ENCODE measurements at regions not wholly inside any gene's neighbourhood (a gene's known extent, or its start where the extent isn't known, plus 50 kb on each side); places are given as distances from the start of the nearest gene placed in this dataset.

- Histone ChIP-seq H3K27me3 (ENCODE audit: control insufficient read depth in 1 of 2, insufficient read depth in 2 of 2, low read length in 2 of 2) (peaks cover 7 to 14% of the 10 kb centered on the region in 2 experiments), H3K4me1 (ENCODE audit: insufficient read depth, low read length) (no peaks in the 10 kb centered on the region), H3K4me3 (ENCODE audit: low read length) (no peak overlapping the region), H3K9me3 (ENCODE audit: control insufficient read depth in 1 of 2, insufficient read depth in 1 of 2, low read length in 2 of 2) (peaks cover 0 to 2% of the 10 kb centered on the region in 2 experiments), H3K27ac (ENCODE audit: low read depth in 1 of 2, low read length in 2 of 2) (no peak overlapping the region), H3K36me3 (ENCODE audit: insufficient read depth, low read length) (no peaks in the 10 kb centered on the region)
- H3K4me1 Mint-ChIP-seq (ENCODE audit: low read depth), result no peaks in the 10 kb centered on the region
- CTCF ChIA-PET, result no interaction called here
- no peak for DNase-seq
- ATAC-seq (ENCODE audit: poor library complexity), result no peak
- TF ChIP-seq, protein P1, sequence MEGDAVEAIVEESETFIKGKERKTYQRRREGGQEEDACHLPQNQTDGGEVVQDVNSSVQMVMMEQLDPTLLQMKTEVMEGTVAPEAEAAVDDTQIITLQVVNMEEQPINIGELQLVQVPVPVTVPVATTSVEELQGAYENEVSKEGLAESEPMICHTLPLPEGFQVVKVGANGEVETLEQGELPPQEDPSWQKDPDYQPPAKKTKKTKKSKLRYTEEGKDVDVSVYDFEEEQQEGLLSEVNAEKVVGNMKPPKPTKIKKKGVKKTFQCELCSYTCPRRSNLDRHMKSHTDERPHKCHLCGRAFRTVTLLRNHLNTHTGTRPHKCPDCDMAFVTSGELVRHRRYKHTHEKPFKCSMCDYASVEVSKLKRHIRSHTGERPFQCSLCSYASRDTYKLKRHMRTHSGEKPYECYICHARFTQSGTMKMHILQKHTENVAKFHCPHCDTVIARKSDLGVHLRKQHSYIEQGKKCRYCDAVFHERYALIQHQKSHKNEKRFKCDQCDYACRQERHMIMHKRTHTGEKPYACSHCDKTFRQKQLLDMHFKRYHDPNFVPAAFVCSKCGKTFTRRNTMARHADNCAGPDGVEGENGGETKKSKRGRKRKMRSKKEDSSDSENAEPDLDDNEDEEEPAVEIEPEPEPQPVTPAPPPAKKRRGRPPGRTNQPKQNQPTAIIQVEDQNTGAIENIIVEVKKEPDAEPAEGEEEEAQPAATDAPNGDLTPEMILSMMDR (IDR thresholded peaks at IDR 0.05), result no peak
- intact Hi-C loops (cut with DNase I, micrococcal nuclease), result loop anchor here in 1 of 2 experiments (10.0 kb wide), 1 partner anchor 113 kb away; no protein-coding TSS in a partner anchor
- POLR2A ChIA-PET, result no interaction called here
- H3K4me3 Mint-ChIP-seq, result no peak overlapping the region
- no peak overlapping the region for H3K27ac Mint-ChIP-seq
- peaks cover 31% of the 10 kb centered on the region for H3K27me3 Mint-ChIP-seq
- H3K9me3 Mint-ChIP-seq, result no peaks in the 10 kb centered on the region
- no peaks in the 10 kb centered on the region for H3K36me3 Mint-ChIP-seq (ENCODE audit: low read depth)
Observed at GRCh38 chr5:133751846-133752245, 139.5 kb upstream of the FSTL4 start.

DNA sequence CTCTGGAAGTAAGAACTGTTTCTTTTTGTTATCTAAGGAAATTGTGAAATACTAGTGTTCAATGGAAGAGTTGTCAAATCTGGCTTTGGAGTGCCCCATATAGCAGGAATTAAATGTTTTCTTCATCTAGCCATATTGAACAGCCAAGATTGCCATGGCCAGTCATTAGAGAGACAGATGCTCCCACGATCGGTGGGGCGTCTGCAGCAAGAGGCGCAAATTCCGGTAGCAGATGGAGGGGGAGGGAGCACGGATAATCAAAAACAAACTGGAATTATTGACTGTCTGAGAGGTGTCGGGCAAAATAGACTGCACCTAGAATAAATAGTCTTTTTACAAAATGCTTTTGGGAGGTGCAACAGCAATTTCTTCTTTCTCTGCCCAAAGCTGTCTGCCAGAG, 139.1 kb upstream of the FSTL4 start:
- Mint-ChIP-seq H3K27ac (no peak overlapping the region), H3K27me3 (peaks cover 31% of the 10 kb centered on the region), H3K36me3 (ENCODE audit: low read depth) (no peaks in the 10 kb centered on the region), H3K4me1 (ENCODE audit: low read depth) (no peaks in the 10 kb centered on the region), H3K9me3 (no peaks in the 10 kb centered on the region), H3K4me3 (no peak overlapping the region)
- no peaks in the 10 kb centered on the region for H3K36me3 ChIP-seq (ENCODE audit: insufficient read depth, low read length)
- intact Hi-C loops (cut with DNase I, micrococcal nuclease), result loop anchor here in 1 of 2 experiments (10.0 kb wide), 1 partner anchor 113 kb away; no protein-coding TSS in a partner anchor
- POLR2A ChIA-PET, result no interaction called here
- CTCF ChIA-PET, result no interaction called here
- DNase-seq, result no peak
- H3K4me3 ChIP-seq (ENCODE audit: low read length), result no peak overlapping the region
- H3K4me1 ChIP-seq (ENCODE audit: insufficient read depth, low read length), result no peaks in the 10 kb centered on the region
- ATAC-seq (ENCODE audit: poor library complexity), result no peak
- peaks cover 3 to 14% of the 10 kb centered on the region in 2 experiments for H3K27me3 ChIP-seq (ENCODE audit: control insufficient read depth in 1 of 2, insufficient read depth in 2 of 2, low read length in 2 of 2)
- no peak overlapping the region for H3K27ac ChIP-seq (ENCODE audit: low read depth in 1 of 2, low read length in 2 of 2)
- H3K9me3 ChIP-seq (ENCODE audit: control insufficient read depth in 1 of 2, insufficient read depth in 1 of 2, low read length in 2 of 2), result peaks cover 0 to 4% of the 10 kb centered on the region in 2 experiments
- TF ChIP-seq, protein P1 (IDR thresholded peaks at IDR 0.05), result no peak

DNA sequence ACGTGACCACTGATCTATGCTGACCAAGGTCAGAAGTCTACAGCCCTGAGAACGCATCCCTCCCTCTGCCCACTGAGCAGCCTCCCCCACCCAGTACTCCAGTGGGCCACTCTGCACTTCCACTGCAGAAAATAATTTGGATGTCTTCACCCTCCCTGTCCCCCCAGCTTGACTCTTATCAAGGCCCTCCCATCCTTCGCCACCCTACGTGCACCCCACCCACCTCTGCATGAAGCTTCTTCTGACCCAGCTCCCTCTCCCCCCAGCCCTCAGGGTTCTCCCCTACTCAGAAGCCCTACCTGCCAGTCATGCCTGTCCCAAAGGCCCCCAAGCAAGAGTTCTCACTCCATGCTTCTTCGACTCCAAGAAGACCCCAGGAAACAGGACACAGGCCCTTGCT, 138.5 kb upstream of the FSTL4 start:
- intact Hi-C loops (cut with DNase I, micrococcal nuclease), result loop anchor here in 1 of 2 experiments (10.0 kb wide), 1 partner anchor 114 kb away; no protein-coding TSS in a partner anchor
- H3K4me1 Mint-ChIP-seq (ENCODE audit: low read depth), result no peaks in the 10 kb centered on the region
- peaks cover 0 to 4% of the 10 kb centered on the region in 2 experiments for H3K9me3 ChIP-seq (ENCODE audit: control insufficient read depth in 1 of 2, insufficient read depth in 1 of 2, low read length in 2 of 2)
- ChIA-PET CTCF (no interaction called here), POLR2A (no interaction called here)
- H3K36me3 Mint-ChIP-seq (ENCODE audit: low read depth), result no peaks in the 10 kb centered on the region
- peaks cover 3 to 13% of the 10 kb centered on the region in 2 experiments for H3K27me3 ChIP-seq (ENCODE audit: control insufficient read depth in 1 of 2, insufficient read depth in 2 of 2, low read length in 2 of 2)
- TF ChIP-seq, protein P1 (IDR thresholded peaks at IDR 0.05), result no peak
- H3K4me1 ChIP-seq (ENCODE audit: insufficient read depth, low read length), result no peaks in the 10 kb centered on the region
- H3K27ac ChIP-seq (ENCODE audit: low read depth in 1 of 2, low read length in 2 of 2), result no peak overlapping the region
- H3K27me3 Mint-ChIP-seq, result peaks cover 27% of the 10 kb centered on the region
- H3K27ac Mint-ChIP-seq, result no peak overlapping the region
- H3K36me3 ChIP-seq (ENCODE audit: insufficient read depth, low read length), result no peaks in the 10 kb centered on the region
- H3K9me3 Mint-ChIP-seq, result no peaks in the 10 kb centered on the region
- H3K4me3 Mint-ChIP-seq, result no peak overlapping the region
- no peak overlapping the region for H3K4me3 ChIP-seq (ENCODE audit: low read length)
- DNase-seq (no peak), ATAC-seq (ENCODE audit: poor library complexity) (no peak)
